A549 (cell line): ENCODE measurements at regions not wholly inside any gene's neighbourhood (a gene's known extent, or its start where the extent isn't known, plus 50 kb on each side); places are given as distances from the start of the nearest gene placed in this dataset.

ENCODE experiments used
- ATAC-seq, 2 experiments: fragments of 200-7000 bp in 1 of 2; fragments of >200 bp in 1 of 2; cut with Nextera tagmentation in 1 of 2; cut with Tn5 transposase in 1 of 2; 3 replicates each; pipeline versions ENCODE4 v1.8.0 to v1.9.1; 2018 to 2020; ENCODE audit warnings: mild to moderate bottlenecking in 1 of 2, moderate library complexity in 1 of 2
- CTCF ChIA-PET: fragments of 300-600 bp; sonication (Branson Sonifier 250); formaldehyde crosslinking; extraction: SDS; loops from one replicate; lab custom pipeline; 2021; ENCODE audit warnings: antibody characterized with exemption, inconsistent platforms; lab: Yijun Ruan, JAX
- POLR2A ChIA-PET: fragments of 350-600 bp; formaldehyde crosslinking; extraction: SDS; loops from one replicate; lab custom pipeline; 2021; ENCODE audit warnings: antibody characterized with exemption, inconsistent platforms; lab: Yijun Ruan, JAX
- DNase-seq, 2 experiments: peaks; one replicate each; pipeline versions ENCODE4 v3.0.0 to v3.0.0-alpha.2; 2011 to 2016; ENCODE audit warnings: low read depth in 1 of 2, low spot score in 1 of 2
- FAIRE-seq: peaks from 2 replicates; lab custom pipeline; 2011; peaks lifted over from hg19 to GRCh38; lab: Jason Lieb, UNC
- H3K27ac ChIP-seq, 2 experiments: fragments of >200 bp; sonication (Bioruptor Twin); formaldehyde crosslinking; 3 replicates each; pipeline ENCODE4 v1.5.1; 2016 to 2017
- H3K4me1 ChIP-seq: fragments of >200 bp; sonication (Bioruptor Twin); formaldehyde crosslinking; 3 replicates; pipeline ENCODE4 v1.6.1; 2016
- H3K4me2 ChIP-seq: fragments of >200 bp; sonication (Bioruptor Twin); formaldehyde crosslinking; 3 replicates; pipeline ENCODE4 v1.6.1; 2016
- H3K4me3 ChIP-seq: fragments of >200 bp; sonication (Bioruptor Twin); formaldehyde crosslinking; 3 replicates; pipeline ENCODE4 v1.5.1; 2016
- H3K9me3 ChIP-seq: fragments of >200 bp; sonication (Bioruptor Twin); formaldehyde crosslinking; 3 replicates; pipeline ENCODE4 v1.6.1; 2016
- BHLHE40 ChIP-seq: IDR thresholded peaks from 2 replicates; pipeline ENCODE4 v1.6.1; 2012; ENCODE audit warnings: low read depth, low read length, inconsistent platforms
- CEBPB ChIP-seq, 2 experiments: fragments of >200 bp in 1 of 2; sonication (Bioruptor Twin) in 1 of 2; formaldehyde crosslinking in 1 of 2; IDR thresholded peaks; 2 replicates each; pipeline ENCODE4 v1.6.1; 2012 to 2016
- CHD2 ChIP-seq: fragments of 150-350 bp; IDR thresholded peaks from 2 replicates; pipeline ENCODE4 v1.6.1; 2014; ENCODE audit warnings: low read length; ENCODE audit not compliant: partially characterized antibody
- CHD4 ChIP-seq: fragments of 200-600 bp; sonication (generic); IDR thresholded peaks from 2 replicates; pipeline ENCODE4 v1.6.1; 2016; ENCODE audit warnings: antibody characterized with exemption, mild to moderate bottlenecking, borderline replicate concordance
- EHMT2 ChIP-seq: fragments of 200-600 bp; sonication (generic); IDR thresholded peaks from 2 replicates; pipeline ENCODE4 v1.6.1; 2016; ENCODE audit warnings: antibody characterized with exemption, low read depth, mild to moderate bottlenecking, moderate library complexity
- FOSL2 ChIP-seq, 2 experiments: fragments of 450-650 bp in 1 of 2; fragments of >200 bp in 1 of 2; sonication (Bioruptor Twin) in 1 of 2; formaldehyde crosslinking; IDR thresholded peaks; 2 replicates each; pipeline versions ENCODE4 v1.5.0 to v1.6.1; 2016 to 2020; ENCODE audit warnings: mild to moderate bottlenecking in 1 of 2, moderate library complexity in 1 of 2
- HOXA7 ChIP-seq: fragments of 250-450 bp; sonication (Bioruptor Pico); IDR thresholded peaks from 2 replicates; pipeline ENCODE4 v1.5.0; 2020; ENCODE audit warnings: mild to moderate bottlenecking, moderate library complexity
- HOXB5 ChIP-seq: fragments of 250-450 bp; sonication (Bioruptor Pico); IDR thresholded peaks from 2 replicates; pipeline ENCODE4 v1.5.0; 2020; ENCODE audit warnings: mild to moderate bottlenecking, moderate library complexity
- KDM1A ChIP-seq: fragments of 200-600 bp; sonication (generic); IDR thresholded peaks from 2 replicates; pipeline ENCODE4 v1.6.1; 2016; ENCODE audit warnings: low read depth, mild to moderate bottlenecking
- KDM5A ChIP-seq: fragments of 200-600 bp; sonication (generic); IDR thresholded peaks from 2 replicates; pipeline ENCODE4 v1.6.1; 2016; ENCODE audit warnings: antibody characterized with exemption, mild to moderate bottlenecking
- MYC ChIP-seq: IDR thresholded peaks from 2 replicates; pipeline ENCODE4 v1.6.1; 2012; ENCODE audit warnings: mild to moderate bottlenecking, inconsistent platforms, low read length, improper control_type of control experiment, borderline replicate concordance
- NPAS2 ChIP-seq: fragments of 250-450 bp; sonication (Bioruptor Pico); IDR thresholded peaks from 2 replicates; pipeline ENCODE4 v1.8.0; 2022; ENCODE audit warnings: mild to moderate bottlenecking, moderate library complexity, borderline replicate concordance
- NR3C1 ChIP-seq: fragments of >200 bp; sonication (Bioruptor Twin); formaldehyde crosslinking; IDR thresholded peaks from 3 replicates; pipeline ENCODE4 v1.6.1; 2017
- RCOR1 ChIP-seq: fragments of 150-350 bp; IDR thresholded peaks from 2 replicates; pipeline ENCODE4 v1.6.1; 2014; ENCODE audit warnings: antibody characterized with exemption, low read length, low read depth
- RFX5 ChIP-seq: fragments of 450-650 bp; IDR thresholded peaks from 2 replicates; pipeline ENCODE4 v1.7.1; 2014; ENCODE audit warnings: antibody characterized with exemption, mild to moderate bottlenecking, moderate library complexity
- SMC3 ChIP-seq: fragments of >200 bp; sonication (Bioruptor Twin); formaldehyde crosslinking; IDR thresholded peaks from 3 replicates; pipeline ENCODE4 v1.6.1; 2018; ENCODE audit warnings: inconsistent platforms
- SREBF2 ChIP-seq: fragments of 450-650 bp; IDR thresholded peaks from 2 replicates; pipeline ENCODE4 v1.6.1; 2014; ENCODE audit warnings: mild to moderate bottlenecking, moderate library complexity
- TFCP2L1 ChIP-seq: fragments of 250-450 bp; sonication (Bioruptor Pico); IDR thresholded peaks from 2 replicates; pipeline ENCODE4 v1.5.0; 2021; ENCODE audit warnings: mild to moderate bottlenecking
- TP53 ChIP-seq: fragments of 250-450 bp; sonication (Bioruptor Pico); IDR thresholded peaks from 2 replicates; pipeline ENCODE4 v1.5.0; 2021; ENCODE audit warnings: mild to moderate bottlenecking, moderate library complexity
- ZC3H11A ChIP-seq: fragments of 450-650 bp; IDR thresholded peaks from 2 replicates; pipeline ENCODE4 v1.6.1; 2014; ENCODE audit warnings: antibody characterized with exemption, mild to moderate bottlenecking
- ZNF302 ChIP-seq: fragments of 250-450 bp; sonication (Bioruptor Pico); IDR thresholded peaks from 2 replicates; pipeline ENCODE4 v1.9.0; 2021; ENCODE audit warnings: inconsistent platforms, mild to moderate bottlenecking, moderate library complexity
- ZSCAN20 ChIP-seq: fragments of 250-450 bp; sonication (Bioruptor Pico); IDR thresholded peaks from 2 replicates; pipeline ENCODE4 v1.8.0; 2022; ENCODE audit warnings: mild to moderate bottlenecking, moderate library complexity
- WGBS: methylation state at CpG from one replicate; pipeline ENCODE4 v1.1.6; 2017; ENCODE audit errors: missing lambda C conversion rate; 5-methylcytosine and 5-hydroxymethylcytosine counted together
- TF ChIP-seq, protein P1 (sequence below): fragments of 450-650 bp; IDR thresholded peaks from 2 replicates; pipeline ENCODE4 v1.6.1; 2014; ENCODE audit warnings: antibody characterized with exemption
- TF ChIP-seq, protein P2 (sequence below): IDR thresholded peaks from 2 replicates; pipeline ENCODE4 v1.6.1; 2012
- TF ChIP-seq, protein P3 (sequence below): fragments of 250-450 bp; sonication (Bioruptor Pico); IDR thresholded peaks from 2 replicates; pipeline ENCODE4 v1.5.0; 2021; ENCODE audit warnings: mild to moderate bottlenecking, moderate library complexity, borderline replicate concordance
- TF ChIP-seq, protein P4 (sequence below): fragments of 250-450 bp; sonication (Bioruptor Pico); IDR thresholded peaks from 2 replicates; pipeline ENCODE4 v1.5.0; 2020; ENCODE audit warnings: low read depth, mild to moderate bottlenecking, moderate library complexity

DNA sequence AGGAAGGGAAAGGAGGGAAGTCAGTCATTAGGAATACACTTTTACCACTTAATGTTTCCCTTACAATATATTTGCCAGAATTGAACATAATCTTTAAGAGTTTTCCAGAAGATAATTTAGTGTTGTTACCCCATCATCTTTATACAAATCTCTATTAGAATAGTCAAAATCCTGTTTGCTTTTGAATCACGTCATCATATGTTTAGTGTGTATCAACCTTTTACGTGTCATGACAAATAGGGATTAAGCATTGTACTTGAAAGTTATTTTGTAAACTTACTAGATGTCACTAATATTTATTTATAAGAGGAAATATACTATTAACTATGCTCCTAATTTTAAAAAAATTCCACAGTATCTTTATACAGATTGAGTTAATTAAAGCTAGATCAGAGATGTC is 1899.5 kb downstream of the MAT2B start:
- Histone ChIP-seq H3K27ac (no peak overlapping the region), H3K4me1 (no peaks in the 10 kb centered on the region), H3K9me3 (no peaks in the 10 kb centered on the region), H3K4me3 (no peak overlapping the region), H3K4me2 (no peak overlapping the region)
- 1% methylated on average over 2 of the region's 2 CpGs for WGBS
- ATAC-seq = no peak
- POLR2A ChIA-PET = no interaction called here
- no peak for FAIRE-seq
- TF ChIP-seq MYC = no peak
- no peak for TF ChIP-seq EHMT2
- TF ChIP-seq NPAS2 (CRISPR knock-in tag) = no peak
- TF ChIP-seq, protein P1, sequence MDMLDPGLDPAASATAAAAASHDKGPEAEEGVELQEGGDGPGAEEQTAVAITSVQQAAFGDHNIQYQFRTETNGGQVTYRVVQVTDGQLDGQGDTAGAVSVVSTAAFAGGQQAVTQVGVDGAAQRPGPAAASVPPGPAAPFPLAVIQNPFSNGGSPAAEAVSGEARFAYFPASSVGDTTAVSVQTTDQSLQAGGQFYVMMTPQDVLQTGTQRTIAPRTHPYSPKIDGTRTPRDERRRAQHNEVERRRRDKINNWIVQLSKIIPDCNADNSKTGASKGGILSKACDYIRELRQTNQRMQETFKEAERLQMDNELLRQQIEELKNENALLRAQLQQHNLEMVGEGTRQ = no peak
- no peak for TF ChIP-seq TFCP2L1
- no peak for TF ChIP-seq KDM5A
- TF ChIP-seq ZC3H11A = no peak
- TF ChIP-seq CHD2 = no peak
- TF ChIP-seq, protein P2, sequence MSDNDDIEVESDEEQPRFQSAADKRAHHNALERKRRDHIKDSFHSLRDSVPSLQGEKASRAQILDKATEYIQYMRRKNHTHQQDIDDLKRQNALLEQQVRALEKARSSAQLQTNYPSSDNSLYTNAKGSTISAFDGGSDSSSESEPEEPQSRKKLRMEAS = no peak
- no peak for TF ChIP-seq SMC3
- no peak for TF ChIP-seq FOSL2 (IDR thresholded peaks at IDR 0.05)
- TF ChIP-seq FOSL2 (CRISPR knock-in tag; IDR thresholded peaks at IDR 0.05) = no peak
- no peak for TF ChIP-seq ZNF302 (CRISPR knock-in tag)
- TF ChIP-seq BHLHE40 = no peak
- TF ChIP-seq ZSCAN20 (CRISPR knock-in tag) = no peak
- TF ChIP-seq, protein P3, sequence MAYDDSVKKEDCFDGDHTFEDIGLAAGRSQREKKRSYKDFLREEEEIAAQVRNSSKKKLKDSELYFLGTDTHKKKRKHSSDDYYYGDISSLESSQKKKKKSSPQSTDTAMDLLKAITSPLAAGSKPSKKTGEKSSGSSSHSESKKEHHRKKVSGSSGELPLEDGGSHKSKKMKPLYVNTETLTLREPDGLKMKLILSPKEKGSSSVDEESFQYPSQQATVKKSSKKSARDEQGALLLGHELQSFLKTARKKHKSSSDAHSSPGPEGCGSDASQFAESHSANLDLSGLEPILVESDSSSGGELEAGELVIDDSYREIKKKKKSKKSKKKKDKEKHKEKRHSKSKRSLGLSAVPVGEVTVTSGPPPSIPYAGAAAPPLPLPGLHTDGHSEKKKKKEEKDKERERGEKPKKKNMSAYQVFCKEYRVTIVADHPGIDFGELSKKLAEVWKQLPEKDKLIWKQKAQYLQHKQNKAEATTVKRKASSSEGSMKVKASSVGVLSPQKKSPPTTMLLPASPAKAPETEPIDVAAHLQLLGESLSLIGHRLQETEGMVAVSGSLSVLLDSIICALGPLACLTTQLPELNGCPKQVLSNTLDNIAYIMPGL (CRISPR knock-in tag) = no peak
- CTCF ChIA-PET = no interaction called here
- DNase-seq = no peak

DNA sequence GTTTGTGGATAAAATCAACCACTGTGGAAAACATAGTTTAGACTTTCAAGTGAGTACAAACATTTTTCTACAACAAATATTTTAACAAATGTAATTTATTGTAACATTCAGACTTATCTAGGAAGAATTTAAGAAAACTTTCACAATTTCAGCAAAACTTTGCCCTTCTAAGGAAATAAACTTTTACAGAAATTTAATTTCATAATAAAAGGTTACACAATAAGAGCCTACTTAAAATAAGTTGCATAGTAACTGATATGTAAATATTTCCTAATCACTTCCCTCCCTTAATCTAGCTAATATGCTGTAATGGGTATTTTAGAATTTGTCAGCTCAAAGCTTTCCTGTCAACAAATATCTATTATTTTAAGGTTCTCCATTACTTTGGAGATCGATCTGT is 1899.9 kb downstream of the MAT2B start:
- 3% methylated on average over 1 of the region's 1 CpG for WGBS
- DNase-seq (no peak), FAIRE-seq (no peak), ATAC-seq (no peak)
- Histone ChIP-seq H3K9me3 (no peaks in the 10 kb centered on the region), H3K27ac (no peak overlapping the region), H3K4me1 (no peaks in the 10 kb centered on the region), H3K4me2 (no peak overlapping the region), H3K4me3 (no peak overlapping the region)
- CTCF ChIA-PET = interaction anchor here (0.7 to 0.9 kb wide), 2 partner anchors 72 to 160 kb away, joined by 3 read pairs; no protein-coding TSS in a partner anchor
- TF ChIP-seq SREBF2 (no peak), HOXB5 (CRISPR knock-in tag) (no peak), BHLHE40 (no peak), EHMT2 (no peak), RCOR1 (no peak), CEBPB (IDR thresholded peaks at IDR 0.05) (no peak), HOXA7 (CRISPR knock-in tag) (no peak), ZSCAN20 (CRISPR knock-in tag) (no peak), RFX5 (no peak), TP53 (no peak), CHD4 (no peak), NR3C1 (no peak), KDM1A (no peak)
- TF ChIP-seq, protein P4, sequence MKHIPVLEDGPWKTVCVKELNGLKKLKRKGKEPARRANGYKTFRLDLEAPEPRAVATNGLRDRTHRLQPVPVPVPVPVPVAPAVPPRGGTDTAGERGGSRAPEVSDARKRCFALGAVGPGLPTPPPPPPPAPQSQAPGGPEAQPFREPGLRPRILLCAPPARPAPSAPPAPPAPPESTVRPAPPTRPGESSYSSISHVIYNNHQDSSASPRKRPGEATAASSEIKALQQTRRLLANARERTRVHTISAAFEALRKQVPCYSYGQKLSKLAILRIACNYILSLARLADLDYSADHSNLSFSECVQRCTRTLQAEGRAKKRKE (CRISPR knock-in tag) = no peak
- TF ChIP-seq, protein P1 = no peak
- TF ChIP-seq, protein P2 = no peak
- POLR2A ChIA-PET = no interaction called here
